MCF 10A (cell line): ENCODE measurements at regions not wholly inside any gene's neighbourhood (a gene's known extent, or its start where the extent isn't known, plus 50 kb on each side); places are given as distances from the start of the nearest gene placed in this dataset.

Experiments used
- BruUV-seq: library from RNA; stranded (reverse); fragments of 400-500 nt; replicated peaks from 2 replicates; lab custom pipeline; 2021; lab: Mats Ljungman, UMichigan
- CTCF ChIA-PET: fragments of 300-600 bp; sonication (Branson Sonifier 250); formaldehyde crosslinking; extraction: SDS; loops from one replicate; lab custom pipeline; 2021; ENCODE audit warnings: antibody characterized with exemption, inconsistent platforms; lab: Yijun Ruan, JAX
- POLR2A ChIA-PET: fragments of 300-600, 350-650 bp; sonication (Branson Sonifier 250); formaldehyde crosslinking; extraction: SDS; loops from one replicate; lab custom pipeline; 2020; ENCODE audit warnings: antibody characterized with exemption, inconsistent platforms; lab: Yijun Ruan, JAX
- DNase-seq: peaks from one replicate; pipeline ENCODE4 v3.0.0-alpha.2; 2018; ENCODE audit not compliant: unreplicated experiment
- H3K27ac Mint-ChIP-seq: one replicate; pipeline ENCODE4 v1.8.0; 2022; ENCODE audit warnings: mild to moderate bottlenecking, low read depth, mixed read lengths; ENCODE audit not compliant: unreplicated experiment
- H3K27me3 Mint-ChIP-seq: one replicate; pipeline ENCODE4 v1.8.0; 2022; ENCODE audit warnings: mixed read lengths; ENCODE audit not compliant: insufficient read depth, unreplicated experiment
- H3K36me3 Mint-ChIP-seq: one replicate; pipeline ENCODE4 v1.8.0; 2022; ENCODE audit warnings: mild to moderate bottlenecking, moderate library complexity, mixed read lengths; ENCODE audit not compliant: insufficient read depth, unreplicated experiment
- H3K4me1 Mint-ChIP-seq: one replicate; pipeline ENCODE4 v1.8.0; 2022; ENCODE audit warnings: mixed read lengths; ENCODE audit not compliant: insufficient read depth, unreplicated experiment
- H3K4me3 Mint-ChIP-seq: one replicate; pipeline ENCODE4 v1.8.0; 2022; ENCODE audit warnings: mild to moderate bottlenecking, moderate library complexity, mixed read lengths; ENCODE audit not compliant: unreplicated experiment
- H3K9me3 Mint-ChIP-seq: one replicate; pipeline ENCODE4 v1.8.0; 2022; ENCODE audit warnings: mixed read lengths; ENCODE audit not compliant: unreplicated experiment
- intact Hi-C: fragments of 100-400 bp; cut with micrococcal nuclease; formaldehyde crosslinking; loops from 2 replicates; pipeline ENCODE4 v1.14.1; 2022
- TF ChIP-seq, protein P1 (sequence below): fragments of 200-600 bp; IDR thresholded peaks from one replicate; pipeline ENCODE4 v1.8.0; 2022; ENCODE audit warnings: antibody characterized with exemption, mild to moderate bottlenecking; ENCODE audit not compliant: unreplicated experiment

- DNase-seq, result no peak
- Mint-ChIP-seq H3K27ac (no peak overlapping the region), H3K9me3 (no peaks in the 10 kb centered on the region), H3K36me3 (no peaks in the 10 kb centered on the region), H3K4me1 (no peaks in the 10 kb centered on the region), H3K4me3 (no peak overlapping the region), H3K27me3 (peaks cover 66% of the 10 kb centered on the region)
- POLR2A ChIA-PET, result no interaction called here
- TF ChIP-seq, protein P1, sequence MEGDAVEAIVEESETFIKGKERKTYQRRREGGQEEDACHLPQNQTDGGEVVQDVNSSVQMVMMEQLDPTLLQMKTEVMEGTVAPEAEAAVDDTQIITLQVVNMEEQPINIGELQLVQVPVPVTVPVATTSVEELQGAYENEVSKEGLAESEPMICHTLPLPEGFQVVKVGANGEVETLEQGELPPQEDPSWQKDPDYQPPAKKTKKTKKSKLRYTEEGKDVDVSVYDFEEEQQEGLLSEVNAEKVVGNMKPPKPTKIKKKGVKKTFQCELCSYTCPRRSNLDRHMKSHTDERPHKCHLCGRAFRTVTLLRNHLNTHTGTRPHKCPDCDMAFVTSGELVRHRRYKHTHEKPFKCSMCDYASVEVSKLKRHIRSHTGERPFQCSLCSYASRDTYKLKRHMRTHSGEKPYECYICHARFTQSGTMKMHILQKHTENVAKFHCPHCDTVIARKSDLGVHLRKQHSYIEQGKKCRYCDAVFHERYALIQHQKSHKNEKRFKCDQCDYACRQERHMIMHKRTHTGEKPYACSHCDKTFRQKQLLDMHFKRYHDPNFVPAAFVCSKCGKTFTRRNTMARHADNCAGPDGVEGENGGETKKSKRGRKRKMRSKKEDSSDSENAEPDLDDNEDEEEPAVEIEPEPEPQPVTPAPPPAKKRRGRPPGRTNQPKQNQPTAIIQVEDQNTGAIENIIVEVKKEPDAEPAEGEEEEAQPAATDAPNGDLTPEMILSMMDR, result no peak
- no TSS peak for BruUV-seq
- CTCF ChIA-PET, result no interaction called here
- intact Hi-C loops, result no loop called here
Measured at GRCh38 chr17:77785312-77785905, 173.1 kb upstream of the TNRC6C start.

- Mint-ChIP-seq H3K4me3 (no peak overlapping the region), H3K27me3 (peaks cover 70% of the 10 kb centered on the region)
Measured at GRCh38 chr17:77786090-77786489, 172.4 kb upstream of the TNRC6C start.

GRCh38 chr17:77786740-77787505 lies 171.6 kb upstream of the TNRC6C start:
- Mint-ChIP-seq H3K4me1 (no peaks in the 10 kb centered on the region), H3K27ac (no peak overlapping the region), H3K9me3 (no peaks in the 10 kb centered on the region), H3K36me3 (no peaks in the 10 kb centered on the region), H3K4me3 (no peak overlapping the region), H3K27me3 (peaks cover 70% of the 10 kb centered on the region)
- no TSS peak for BruUV-seq
- DNase-seq, result no peak
- intact Hi-C loops, result no loop called here
- ChIA-PET CTCF (no interaction called here), POLR2A (interaction anchor here (0.7 kb wide), 1 partner anchor 32 kb away, joined by 3 read pairs; no protein-coding TSS in a partner anchor)
- TF ChIP-seq, protein P1, result no peak

More at GRCh38 chr17:77786090-77786489, 172.4 kb upstream of the TNRC6C start:
- intact Hi-C loops, result no loop called here
- ChIA-PET CTCF (no interaction called here), POLR2A (no interaction called here)
- TF ChIP-seq, protein P1, result no peak
- Mint-ChIP-seq H3K4me1 (no peaks in the 10 kb centered on the region), H3K27ac (no peak overlapping the region), H3K36me3 (no peaks in the 10 kb centered on the region), H3K9me3 (no peaks in the 10 kb centered on the region)
- no TSS peak for BruUV-seq
- DNase-seq, result no peak

DNA sequence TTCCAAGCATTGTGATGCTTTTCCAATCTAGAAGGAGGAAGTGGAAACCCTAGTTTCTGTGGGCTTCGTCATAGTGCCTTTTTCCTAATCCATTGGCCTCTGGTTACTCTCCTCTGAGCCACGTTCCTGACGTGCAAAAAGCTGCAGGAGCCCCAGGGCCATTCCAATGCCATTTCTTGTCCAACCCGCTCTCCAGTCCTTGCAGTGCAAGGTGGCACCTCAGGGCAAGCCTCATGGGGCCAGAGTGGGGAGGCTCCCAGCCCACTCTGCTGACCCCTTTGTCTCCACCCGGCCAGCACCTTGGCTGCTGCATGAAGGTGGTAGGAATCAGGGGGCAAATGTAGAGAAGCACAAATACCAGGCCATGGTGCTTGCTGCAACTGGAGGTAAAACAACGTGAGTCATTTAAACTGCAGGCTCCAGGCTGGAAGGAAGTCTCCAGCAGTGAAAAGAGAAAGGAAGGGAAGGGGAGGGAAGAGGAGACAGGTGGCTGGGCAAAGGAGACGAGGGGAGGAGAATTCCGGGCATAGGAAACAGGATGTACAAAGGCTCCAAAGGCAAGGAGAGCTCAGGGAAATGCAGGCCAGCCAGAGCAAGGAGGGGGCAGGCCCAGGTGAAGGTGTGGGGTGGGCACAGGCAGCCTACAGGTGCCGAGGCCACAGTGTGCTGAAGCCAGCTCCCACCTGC lies 168.2 kb upstream of the TNRC6C start:
- Mint-ChIP-seq H3K4me1 (no peaks in the 10 kb centered on the region), H3K27me3 (peaks cover 84% of the 10 kb centered on the region), H3K36me3 (no peaks in the 10 kb centered on the region), H3K9me3 (no peaks in the 10 kb centered on the region), H3K4me3 (no peak overlapping the region), H3K27ac (no peak overlapping the region)
- no TSS peak for BruUV-seq
- ChIA-PET POLR2A (no interaction called here), CTCF (no interaction called here)
- intact Hi-C loops, result no loop called here
- TF ChIP-seq, protein P1, result no peak
- no peak for DNase-seq
